ENCODE measurements at regions not wholly inside any gene's neighbourhood (a gene's known extent, or its start where the extent isn't known, plus 50 kb on each side); places are given as distances from the start of the nearest gene placed in this dataset.
A peak's percentile ranks its signal among the peaks of the same experiment; 100 is the strongest.
"Not testable (repeated sequence)": the region's sequence is repeated elsewhere in the genome, so short reads cannot be mapped to it uniquely, and the experiment has no call there.

- no peak for DNase-seq (ENCODE audit: low read depth, low spot score)
Measured at GRCh38 chr2:176910828-176911227, 301.8 kb upstream of the HNRNPA3 start.

DNA sequence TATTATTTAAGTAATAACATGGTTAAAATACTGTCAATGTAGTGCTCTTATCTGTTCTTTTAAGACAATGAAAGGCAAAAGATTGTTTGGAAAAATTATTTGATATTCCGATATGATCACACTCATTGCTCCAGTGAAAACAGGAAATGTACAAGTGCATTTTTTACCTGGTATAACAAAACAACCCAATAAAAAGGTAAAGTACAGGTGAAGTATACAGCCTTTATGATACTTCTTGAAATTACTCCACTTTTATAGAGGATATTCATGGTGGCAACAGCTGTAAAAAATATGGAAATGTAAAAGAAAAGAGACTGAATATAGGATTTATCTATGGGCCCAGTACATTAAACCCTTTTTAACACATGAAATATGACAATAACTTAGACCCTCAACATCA, 298.6 kb upstream of the HNRNPA3 start:
- DNase-seq (ENCODE audit: low read depth, low spot score) = no peak

DNA sequence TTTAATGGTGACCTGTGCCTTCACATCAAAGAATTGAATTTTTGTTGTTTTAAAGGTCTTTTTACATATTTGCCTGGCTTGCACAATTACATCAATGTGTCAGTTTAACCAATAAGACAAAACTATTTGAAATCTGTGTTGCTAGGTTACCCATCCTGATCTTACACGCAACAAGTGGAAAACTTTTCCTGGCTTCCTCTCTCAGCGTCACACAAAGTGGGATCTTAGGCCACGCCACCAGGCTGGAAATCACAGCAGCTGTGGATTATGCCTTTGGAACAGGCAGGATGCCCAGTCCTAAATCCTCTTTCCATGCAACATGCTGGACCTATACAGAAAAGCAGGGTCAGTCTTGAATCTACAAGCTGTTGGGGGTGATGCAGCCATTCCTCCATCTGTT, 298.2 kb upstream of the HNRNPA3 start:
- DNase-seq (ENCODE audit: low read depth, low spot score) = no peak

- DNase-seq (ENCODE audit: low read depth, low spot score) = not testable (repeated sequence)
Measured at GRCh38 chr2:176922545-176922944, 290.0 kb upstream of the HNRNPA3 start.

- no peak for DNase-seq (ENCODE audit: low read depth, low spot score)
Measured at GRCh38 chr2:176923205-176923604, 289.4 kb upstream of the HNRNPA3 start.

DNA sequence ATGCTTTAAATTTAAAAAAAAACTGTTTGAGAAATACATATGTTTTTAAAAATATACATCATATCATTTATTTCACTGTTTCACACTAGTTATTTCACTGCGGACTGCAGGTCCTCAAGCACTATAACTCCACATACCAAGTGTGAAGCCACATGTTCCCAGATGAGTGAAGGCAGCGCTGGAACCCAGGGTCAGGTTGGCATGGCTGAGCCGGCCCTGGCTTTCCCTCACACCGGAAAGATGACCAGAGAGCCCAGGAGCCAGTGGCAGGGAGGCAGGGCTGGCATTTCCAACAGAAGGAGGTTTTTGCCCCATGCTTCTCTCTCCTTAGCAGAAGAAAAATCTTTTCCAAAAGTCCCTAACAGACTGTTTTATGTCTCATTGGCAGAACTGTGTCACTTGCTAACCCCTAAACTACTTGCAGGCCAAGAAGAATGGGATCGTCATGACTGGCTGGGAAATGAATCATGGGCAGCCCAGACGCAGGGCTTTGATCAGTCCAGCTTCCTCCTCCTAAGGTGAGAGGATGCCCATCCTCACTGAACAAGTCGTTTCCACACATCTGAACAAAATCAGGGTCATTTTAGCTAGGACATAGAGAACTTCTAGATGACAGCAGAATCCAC, 287.6 kb upstream of the HNRNPA3 start:
- DNase-seq (ENCODE audit: low read depth, low spot score) = no peak

DNA sequence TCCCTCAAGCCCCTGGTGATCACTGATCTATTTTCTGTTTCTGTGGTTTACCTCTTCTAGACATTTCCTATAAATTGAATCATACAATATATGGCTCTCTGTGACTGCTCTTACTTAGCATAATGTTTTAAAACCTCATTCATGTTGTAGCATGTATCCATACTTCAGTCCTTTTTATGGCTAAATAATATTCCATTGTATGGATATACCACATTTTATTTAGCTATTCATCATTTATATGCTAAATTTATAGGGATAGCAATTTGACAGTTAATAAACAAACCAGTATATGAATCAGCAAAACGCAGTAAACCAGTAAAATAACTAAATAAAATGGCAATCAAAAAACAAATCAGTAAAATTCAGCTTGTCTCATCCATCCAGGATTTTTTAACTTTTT, 286.1 kb upstream of the HNRNPA3 start:
- no peak for DNase-seq (ENCODE audit: low read depth, low spot score)

GRCh38 chr2:176929387-176929786, 283.2 kb upstream of the HNRNPA3 start:
- not testable (repeated sequence) for DNase-seq (ENCODE audit: low read depth, low spot score)

DNA sequence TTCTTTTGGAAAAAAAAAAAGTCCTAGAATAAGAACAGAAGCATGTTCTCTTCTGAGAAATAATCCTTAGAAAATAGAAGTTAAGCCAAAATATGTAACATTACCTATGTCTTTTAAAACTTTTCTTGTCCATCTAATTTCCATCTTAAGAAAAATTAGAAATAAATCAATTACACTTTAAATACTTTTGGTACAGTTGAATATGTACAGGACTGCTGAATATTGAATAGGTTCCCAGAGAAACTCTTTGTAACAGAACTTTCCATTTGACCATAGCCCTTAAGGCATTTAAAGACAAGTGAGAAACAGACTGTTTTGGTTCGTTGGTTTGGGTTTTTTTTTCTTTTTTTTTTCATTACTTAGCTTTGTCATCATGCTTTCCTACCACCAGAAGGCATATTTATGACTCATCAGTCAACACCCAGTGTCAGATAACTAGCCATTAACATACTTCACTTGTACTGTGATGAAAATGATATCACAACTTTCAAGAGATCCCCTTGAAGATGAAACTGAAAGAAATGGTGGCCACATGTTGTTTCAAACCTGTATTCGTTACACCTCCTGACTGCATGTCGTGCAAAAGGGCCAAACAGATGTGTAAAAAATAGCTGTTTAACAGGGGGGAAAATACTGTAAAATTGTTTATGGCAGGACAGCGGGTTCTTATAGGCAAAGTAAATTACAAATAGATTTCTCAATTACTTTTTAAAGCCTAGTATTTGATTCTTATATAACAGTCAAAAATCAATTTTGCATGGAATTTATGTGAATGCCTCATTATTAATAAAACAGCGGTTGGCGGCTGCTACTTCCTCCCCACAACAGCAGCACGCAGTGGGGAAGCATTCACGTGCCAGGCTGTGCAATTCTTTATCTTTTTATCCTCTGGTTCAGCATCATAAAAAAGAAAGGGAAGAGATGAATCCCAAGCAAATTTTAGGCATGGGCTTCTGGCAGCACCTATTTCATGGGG, 280.7 kb upstream of the HNRNPA3 start:
- peak; percentile 41 for DNase-seq (ENCODE audit: low read depth, low spot score)

- no peak for DNase-seq (ENCODE audit: low read depth, low spot score)
Measured at GRCh38 chr2:176934131-176934530, 278.5 kb upstream of the HNRNPA3 start.

GRCh38 chr2:176934869-176935415, 277.7 kb upstream of the HNRNPA3 start:
- peak; percentile 47 for DNase-seq (ENCODE audit: low read depth, low spot score)

- no peak for DNase-seq (ENCODE audit: low read depth, low spot score)
Measured at GRCh38 chr2:176935543-176936102, 277.0 kb upstream of the HNRNPA3 start.

DNA sequence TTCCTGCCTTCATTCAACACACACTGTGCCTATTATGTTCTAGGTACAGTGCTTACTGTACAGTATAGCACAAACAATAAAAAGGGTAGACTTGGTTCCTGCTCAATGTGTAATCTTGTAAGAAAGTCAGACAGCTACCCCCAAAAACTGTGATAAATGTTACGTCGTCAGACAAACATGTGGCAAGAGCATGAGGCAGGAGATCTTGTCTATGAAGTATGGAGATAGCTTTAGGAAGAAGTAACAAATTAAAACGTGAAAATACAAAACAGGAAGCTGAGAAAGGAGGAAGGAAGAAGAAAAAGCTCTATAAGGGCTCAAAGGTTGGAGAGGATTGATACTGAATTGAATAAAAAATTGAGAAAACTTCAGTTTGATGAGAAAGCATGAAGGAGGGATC, 276.2 kb upstream of the HNRNPA3 start:
- no peak for DNase-seq (ENCODE audit: low read depth, low spot score)

DNA sequence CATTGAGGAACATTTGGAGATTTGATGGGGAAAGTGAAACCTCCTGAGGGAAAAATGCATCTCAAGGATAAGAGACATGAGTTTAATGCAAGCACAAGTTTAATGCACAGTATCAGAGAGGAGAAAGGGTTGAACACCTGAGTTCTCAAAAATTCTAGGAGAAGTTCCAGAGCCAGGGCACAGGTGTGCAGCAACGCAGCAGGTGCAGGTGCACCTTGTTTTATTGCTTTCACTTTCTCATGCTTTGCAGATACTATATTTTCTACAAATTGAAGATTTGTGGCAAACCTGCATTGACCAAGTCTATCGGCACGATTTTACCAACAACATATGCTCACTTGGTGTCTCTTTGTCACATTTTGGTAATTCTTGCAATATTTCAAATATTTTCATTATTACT, 267.6 kb upstream of the HNRNPA3 start:
- DNase-seq (ENCODE audit: low read depth, low spot score) = no peak

GRCh38 chr2:176947754-176948153, 264.8 kb upstream of the HNRNPA3 start:
- DNase-seq (ENCODE audit: low read depth, low spot score) = no peak

DNA sequence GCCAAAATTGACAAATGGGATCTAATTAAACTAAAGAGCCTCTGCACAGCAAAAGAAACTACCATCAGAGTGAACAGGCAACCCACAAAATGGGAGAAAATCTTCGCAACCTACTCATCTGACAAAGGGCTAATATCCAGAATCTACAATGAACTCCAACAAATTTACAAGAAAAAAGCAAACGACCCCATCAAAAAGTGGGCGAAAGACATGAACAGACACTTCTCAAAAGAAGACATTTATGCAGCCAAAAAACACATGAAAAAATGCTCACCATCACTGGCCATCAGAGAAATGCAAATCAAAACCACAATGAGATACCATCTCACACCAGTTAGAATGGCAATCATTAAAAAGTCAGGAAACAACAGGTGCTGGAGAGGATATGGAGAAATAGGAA, 261.4 kb upstream of the HNRNPA3 start:
- not testable (repeated sequence) for DNase-seq (ENCODE audit: low read depth, low spot score)

- DNase-seq (ENCODE audit: low read depth, low spot score) = no peak
Measured at GRCh38 chr2:176956791-176957190, 255.8 kb upstream of the HNRNPA3 start.

DNA sequence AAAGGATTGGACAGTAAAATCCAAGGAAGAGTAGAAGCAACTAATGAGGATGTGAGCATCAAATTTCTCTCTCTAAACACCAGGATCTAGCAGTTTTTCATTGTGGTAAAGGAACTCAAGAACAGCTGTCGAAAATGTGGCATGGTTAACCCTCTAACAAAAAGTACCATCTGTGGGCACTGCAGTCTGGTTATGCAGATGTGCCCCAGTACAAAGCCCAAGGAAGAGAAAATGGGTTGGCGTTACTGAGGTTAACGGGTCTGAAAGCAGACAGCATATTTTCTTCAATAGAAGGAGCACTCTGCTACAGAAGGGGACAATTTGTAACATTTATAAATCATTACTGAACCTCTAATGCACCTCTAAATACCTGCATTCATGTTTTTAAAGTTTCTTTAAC, 253.0 kb upstream of the HNRNPA3 start:
- DNase-seq (ENCODE audit: low read depth, low spot score) = no peak

- DNase-seq (ENCODE audit: low read depth, low spot score) = peak; percentile 8
Measured at GRCh38 chr2:176960061-176960460, 252.5 kb upstream of the HNRNPA3 start.

- DNase-seq (ENCODE audit: low read depth, low spot score) = peak; percentile 5
Measured at GRCh38 chr2:176960736-176961520, 251.7 kb upstream of the HNRNPA3 start.

DNA sequence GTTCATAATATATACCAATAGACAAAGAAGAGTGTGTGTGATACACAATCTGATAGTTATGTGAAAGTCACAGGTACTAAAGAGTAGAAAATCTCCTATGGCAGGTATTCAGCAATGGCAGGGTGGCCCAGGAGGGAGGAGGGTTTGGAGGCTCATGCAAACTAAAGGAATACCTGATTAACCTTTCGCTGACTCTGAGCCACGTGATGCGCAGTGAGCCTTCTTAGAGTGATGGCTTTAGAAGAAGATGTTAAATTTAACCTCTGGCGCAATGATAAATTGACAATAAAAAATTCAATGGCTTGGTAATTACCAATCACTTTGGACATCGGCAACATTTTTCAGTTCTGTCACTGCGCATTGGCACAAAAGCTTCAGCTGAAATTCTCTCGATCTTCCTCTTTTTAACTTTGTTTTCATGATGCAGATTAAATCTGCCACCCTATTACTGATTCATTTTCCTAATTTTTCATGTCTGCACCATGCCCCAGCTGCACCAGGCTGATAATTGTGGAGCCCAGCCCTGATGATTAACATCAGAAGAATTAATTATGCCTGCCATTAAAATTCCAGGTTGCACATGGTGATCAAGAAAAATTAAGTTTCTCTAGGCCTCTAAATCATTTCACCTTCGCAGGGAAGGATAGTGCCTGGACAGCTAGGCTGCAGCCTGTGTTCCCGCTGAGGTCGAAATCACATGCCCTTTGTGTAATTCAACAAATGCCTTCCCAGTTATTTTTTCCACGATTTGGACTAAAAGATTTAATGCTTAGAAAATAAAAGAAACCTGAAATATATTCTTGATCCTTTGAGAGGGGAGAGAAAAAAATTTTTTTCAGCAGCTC, 250.6 kb upstream of the HNRNPA3 start:
- no peak for DNase-seq (ENCODE audit: low read depth, low spot score)

All from astrocyte of the hippocampus (primary cell).